Liver (tissue), 8 donors: ENCODE measurements at regions not wholly inside any gene's neighbourhood (a gene's known extent, or its start where the extent isn't known, plus 50 kb on each side); places are given as distances from the start of the nearest gene placed in this dataset.

Source experiments
- DNase-seq: peaks from one replicate; pipeline ENCODE4 v3.0.0-alpha.2; 2017; ENCODE audit warnings: low spot score
- H3K27ac ChIP-seq, 2 donors: one replicate each; pipeline ENCODE4 v1.7.0; 2013; ENCODE audit warnings: inconsistent platforms in 2 of 2, low read length in 2 of 2, control low read depth in 1 of 2, low read depth in 1 of 2, mild to moderate bottlenecking in 1 of 2
- H3K27me3 ChIP-seq, 4 donors: one replicate each; pipeline versions ENCODE4 v1.6.1 to v1.7.0; 2013; ENCODE audit warnings: low read length in 3 of 4, inconsistent platforms in 1 of 4, mild to moderate bottlenecking in 1 of 4, moderate library complexity in 1 of 4; ENCODE audit not compliant: control insufficient read depth in 4 of 4, insufficient read depth in 4 of 4
- H3K36me3 ChIP-seq, 4 donors: one replicate each; pipeline versions ENCODE4 v1.6.1 to v1.7.0; 2013; ENCODE audit warnings: low read length in 3 of 4, mild to moderate bottlenecking in 3 of 4, low read depth in 1 of 4, moderate library complexity in 1 of 4; ENCODE audit not compliant: control insufficient read depth in 4 of 4, insufficient read depth in 3 of 4
- H3K4me1 ChIP-seq, 4 donors: one replicate each; pipeline versions ENCODE4 v1.6.1 to v1.7.0; 2013; ENCODE audit warnings: low read length in 3 of 4, mild to moderate bottlenecking in 3 of 4, moderate library complexity in 1 of 4; ENCODE audit not compliant: control insufficient read depth in 4 of 4, insufficient read depth in 4 of 4
- H3K4me3 ChIP-seq, 3 donors: one replicate each; pipeline versions ENCODE4 v1.6.1 to v1.7.0; 2013; ENCODE audit warnings: low read length in 3 of 3, control low read depth in 1 of 3, low read depth in 1 of 3, mild to moderate bottlenecking in 1 of 3
- H3K9ac ChIP-seq, 2 donors: one replicate each; pipeline ENCODE4 v1.7.0; 2013; ENCODE audit warnings: low read length in 2 of 2, mild to moderate bottlenecking in 2 of 2, moderate library complexity in 2 of 2, control low read depth in 1 of 2, low read depth in 1 of 2
- H3K9me3 ChIP-seq, 4 donors: one replicate each; pipeline versions ENCODE4 v1.6.1 to v1.7.0; 2013; ENCODE audit warnings: low read length in 3 of 4; ENCODE audit not compliant: control insufficient read depth in 4 of 4
- ATF3 ChIP-seq: IDR thresholded peaks from 2 replicates; pipeline ENCODE4 v1.6.1; 2016; ENCODE audit warnings: antibody characterized with exemption
- CTCF ChIP-seq: fragments of 150-350 bp; IDR thresholded peaks from 2 replicates; pipeline ENCODE4 v1.5.1; 2017; ENCODE audit warnings: improper control_type of control experiment, low read depth, low read length; ENCODE audit not compliant: missing input control
- EGR1 ChIP-seq, 2 donors: IDR thresholded peaks; 2 replicates each; pipeline ENCODE4 v1.6.1; 2016 to 2018; ENCODE audit warnings: antibody characterized with exemption in 2 of 2, low read depth in 2 of 2
- FOXA1 ChIP-seq: IDR thresholded peaks from 2 replicates; pipeline ENCODE4 v1.6.1; 2016; ENCODE audit warnings: antibody characterized with exemption
- FOXA2 ChIP-seq: IDR thresholded peaks from 2 replicates; pipeline ENCODE4 v1.6.1; 2016; ENCODE audit warnings: antibody characterized with exemption
- HNF4A ChIP-seq, 2 donors: conservative IDR thresholded peaks; 2 replicates each; pipeline ENCODE4 v1.6.1; 2016; ENCODE audit warnings: antibody characterized with exemption in 2 of 2, mild to moderate bottlenecking in 2 of 2
- MAX ChIP-seq: IDR thresholded peaks from 2 replicates; pipeline ENCODE4 v1.6.1; 2016; ENCODE audit warnings: antibody characterized with exemption
- NR2F2 ChIP-seq: IDR thresholded peaks from 2 replicates; pipeline ENCODE4 v1.6.1; 2016; ENCODE audit warnings: antibody characterized with exemption
- RAD21 ChIP-seq, 2 donors: IDR thresholded peaks; 2 replicates each; pipeline ENCODE4 v1.6.1; 2016; ENCODE audit warnings: antibody characterized with exemption in 2 of 2, mild to moderate bottlenecking in 2 of 2
- REST ChIP-seq: IDR thresholded peaks from 2 replicates; pipeline ENCODE4 v1.6.1; 2016; ENCODE audit warnings: antibody characterized with exemption, mild to moderate bottlenecking
- RXRA ChIP-seq, 2 donors: IDR thresholded peaks; 2 replicates each; pipeline ENCODE4 v1.6.1; 2017 to 2018; ENCODE audit warnings: antibody characterized with exemption in 2 of 2, mild to moderate bottlenecking in 1 of 2
- SP1 ChIP-seq: IDR thresholded peaks from 2 replicates; pipeline ENCODE4 v1.6.1; 2018; ENCODE audit warnings: antibody characterized with exemption, mild to moderate bottlenecking
- TAF1 ChIP-seq: conservative IDR thresholded peaks from 2 replicates; pipeline ENCODE4 v1.6.1; 2016; ENCODE audit warnings: antibody characterized with exemption, mild to moderate bottlenecking
- YY1 ChIP-seq: IDR thresholded peaks from 2 replicates; pipeline ENCODE4 v1.6.1; 2016; ENCODE audit warnings: antibody characterized with exemption, mild to moderate bottlenecking
- ZBTB33 ChIP-seq: IDR thresholded peaks from 2 replicates; pipeline ENCODE4 v1.6.1; 2016; ENCODE audit warnings: antibody characterized with exemption
- WGBS: extraction: QIAGEN DNeasy Blood & Tissue Kit; methylation state at CpG from one replicate; pipeline ENCODE4 v1.1.7; 2013; 5-methylcytosine and 5-hydroxymethylcytosine counted together
- donor health status: healthy.
- donor health status: healthy.
- donor health status: healthy.
- donor health status: healthy.
- donor health status: healthy.

GRCh38 chr3:152709659-152710058 lies 125.3 kb upstream of the P2RY1 start:
- no peak overlapping the region for H3K9ac ChIP-seq
- 84% methylated on average over 3 of the region's 3 CpGs for WGBS

GRCh38 chr3:152710549-152710948 lies 124.4 kb upstream of the P2RY1 start:
- WGBS: 93% methylated on average over 3 of the region's 3 CpGs
- no peak overlapping the region for H3K9ac ChIP-seq
- TF ChIP-seq EGR1 (IDR thresholded peaks at IDR 0.05; ENCODE audit: low read depth in 2 of 2): no peak
- TF ChIP-seq TAF1: no peak
- TF ChIP-seq CTCF: no peak
- no peak for TF ChIP-seq RAD21 (IDR thresholded peaks at IDR 0.05)
- TF ChIP-seq NR2F2: no peak
- no peak for TF ChIP-seq ZBTB33
- no peak for TF ChIP-seq MAX
- TF ChIP-seq RXRA (IDR thresholded peaks at IDR 0.05): no peak
- no peak for TF ChIP-seq ATF3
- TF ChIP-seq SP1: no peak
- no peak for TF ChIP-seq YY1

More at GRCh38 chr3:152709659-152710058, 125.3 kb upstream of the P2RY1 start:
- Histone ChIP-seq H3K4me3 (no peak overlapping the region), H3K27me3 (peaks cover 0 to 2% (median 0%) of the 10 kb centered on the region in 4 donors), H3K36me3 (no peaks in the 10 kb centered on the region), H3K4me1 (no peaks in the 10 kb centered on the region), H3K9me3 (no peaks in the 10 kb centered on the region), H3K27ac (no peak overlapping the region)
- DNase-seq: no peak
- TF ChIP-seq HNF4A (conservative IDR thresholded peaks at IDR 0.05): no peak
- no peak for TF ChIP-seq ZBTB33
- TF ChIP-seq YY1: no peak
- TF ChIP-seq FOXA2: no peak
- TF ChIP-seq EGR1 (IDR thresholded peaks at IDR 0.05; ENCODE audit: low read depth in 2 of 2): no peak
- TF ChIP-seq RAD21 (IDR thresholded peaks at IDR 0.05): no peak
- TF ChIP-seq SP1: no peak
- no peak for TF ChIP-seq RXRA (IDR thresholded peaks at IDR 0.05)
- no peak for TF ChIP-seq TAF1
- no peak for TF ChIP-seq FOXA1
- no peak for TF ChIP-seq REST

More at GRCh38 chr3:152710549-152710948, 124.4 kb upstream of the P2RY1 start:
- Histone ChIP-seq H3K4me1 (no peaks in the 10 kb centered on the region), H3K36me3 (no peaks in the 10 kb centered on the region), H3K4me3 (no peak overlapping the region), H3K27me3 (no peaks in the 10 kb centered on the region), H3K9me3 (no peaks in the 10 kb centered on the region), H3K27ac (no peak overlapping the region)
- DNase-seq: no peak
